ENCODE measurements at regions not wholly inside any gene's neighbourhood (a gene's known extent, or its start where the extent isn't known, plus 50 kb on each side); places are given as distances from the start of the nearest gene placed in this dataset.
"Not testable (repeated sequence)": the region's sequence is repeated elsewhere in the genome, so short reads cannot be mapped to it uniquely, and the experiment has no call there.

DNA sequence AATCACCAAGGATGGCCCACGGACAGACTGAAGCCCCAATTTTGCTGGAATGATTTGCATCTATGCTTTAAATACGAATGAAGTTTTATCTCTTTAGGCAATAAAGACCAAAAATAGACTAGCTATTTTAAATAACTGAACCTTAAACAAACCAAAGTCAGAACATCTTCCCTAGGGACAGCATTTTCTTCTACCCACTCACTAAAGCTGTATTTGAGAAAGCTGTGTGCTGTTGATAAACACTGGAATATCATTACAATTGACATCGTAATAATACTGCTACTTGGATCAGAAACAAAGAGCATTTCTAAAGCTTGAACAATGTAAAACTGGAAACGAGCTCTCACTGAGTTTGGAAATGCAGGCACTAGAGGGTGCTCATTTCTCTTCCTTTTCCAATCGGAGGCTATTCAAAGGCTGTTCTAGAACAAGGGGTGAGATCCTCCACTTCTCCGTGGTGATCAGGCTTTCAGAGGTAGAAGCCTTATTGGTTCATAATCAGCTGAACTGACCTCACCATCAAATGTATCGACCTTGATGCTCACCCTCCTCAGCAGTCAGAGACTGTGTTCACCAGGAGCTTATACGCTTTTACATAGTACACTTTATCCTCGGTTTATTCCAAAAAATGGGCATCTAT, 225.3 kb upstream of the PRSS1 start:
- no peak for DNase-seq

DNA sequence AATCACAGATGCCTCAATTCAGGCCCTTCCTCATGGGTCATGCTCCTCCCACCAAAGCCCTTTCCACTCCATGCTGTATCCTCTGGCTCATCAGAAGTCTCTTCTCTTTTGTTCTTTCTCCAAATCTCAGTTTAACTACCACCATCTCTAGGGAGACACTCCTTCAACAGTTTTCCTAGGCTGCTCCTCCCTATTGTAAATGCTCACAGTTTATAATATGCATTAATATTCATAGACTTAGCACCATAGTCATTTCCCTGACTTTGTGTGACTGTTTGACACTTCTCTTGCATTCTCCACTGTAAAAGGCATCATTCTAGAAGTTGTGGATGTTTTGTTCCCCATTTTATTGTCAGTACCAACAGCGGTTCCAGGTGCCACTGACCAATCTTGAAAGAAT, 226.5 kb upstream of the PRSS1 start:
- no peak for DNase-seq

DNA sequence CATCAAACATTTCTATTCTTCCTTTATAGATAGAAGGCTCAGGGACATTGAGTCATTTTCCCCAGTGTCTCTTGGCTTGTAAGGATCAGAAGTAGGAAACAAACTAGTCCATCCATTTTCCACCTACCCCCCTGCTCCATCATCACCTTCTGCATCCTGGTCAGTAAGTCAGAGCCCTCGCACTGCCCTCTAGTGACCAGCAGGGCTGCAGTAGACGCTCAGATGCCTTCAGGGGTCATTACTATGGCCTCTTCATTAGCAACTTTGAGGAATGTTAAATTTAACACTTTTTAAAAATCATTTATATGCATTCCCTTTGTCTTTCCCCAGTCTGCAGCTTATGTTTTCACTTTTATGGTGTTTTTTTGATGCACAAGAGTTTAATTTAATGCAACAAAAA, 228.4 kb upstream of the PRSS1 start:
- DNase-seq: not testable (repeated sequence)

DNA sequence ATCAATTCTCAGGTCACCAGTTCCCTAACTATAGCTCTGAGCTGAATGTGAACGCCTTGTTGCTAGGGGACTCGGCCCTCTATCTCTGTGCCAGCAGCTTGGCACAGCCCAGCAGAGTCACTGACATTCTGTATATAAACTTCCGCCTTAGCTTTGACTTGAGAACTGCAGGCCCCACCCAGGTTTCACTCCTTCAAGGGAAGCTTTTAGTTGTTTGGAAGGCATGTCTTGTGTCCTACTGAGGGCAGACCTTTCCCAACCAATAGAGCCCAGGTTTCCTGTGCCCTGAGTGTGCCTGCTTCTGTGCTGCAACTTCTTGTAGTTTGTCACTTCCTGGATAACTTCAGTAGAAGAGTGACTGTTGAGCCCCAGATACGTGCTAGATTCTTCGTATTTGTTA, 228.8 kb upstream of the PRSS1 start:
- not testable (repeated sequence) for DNase-seq

DNA sequence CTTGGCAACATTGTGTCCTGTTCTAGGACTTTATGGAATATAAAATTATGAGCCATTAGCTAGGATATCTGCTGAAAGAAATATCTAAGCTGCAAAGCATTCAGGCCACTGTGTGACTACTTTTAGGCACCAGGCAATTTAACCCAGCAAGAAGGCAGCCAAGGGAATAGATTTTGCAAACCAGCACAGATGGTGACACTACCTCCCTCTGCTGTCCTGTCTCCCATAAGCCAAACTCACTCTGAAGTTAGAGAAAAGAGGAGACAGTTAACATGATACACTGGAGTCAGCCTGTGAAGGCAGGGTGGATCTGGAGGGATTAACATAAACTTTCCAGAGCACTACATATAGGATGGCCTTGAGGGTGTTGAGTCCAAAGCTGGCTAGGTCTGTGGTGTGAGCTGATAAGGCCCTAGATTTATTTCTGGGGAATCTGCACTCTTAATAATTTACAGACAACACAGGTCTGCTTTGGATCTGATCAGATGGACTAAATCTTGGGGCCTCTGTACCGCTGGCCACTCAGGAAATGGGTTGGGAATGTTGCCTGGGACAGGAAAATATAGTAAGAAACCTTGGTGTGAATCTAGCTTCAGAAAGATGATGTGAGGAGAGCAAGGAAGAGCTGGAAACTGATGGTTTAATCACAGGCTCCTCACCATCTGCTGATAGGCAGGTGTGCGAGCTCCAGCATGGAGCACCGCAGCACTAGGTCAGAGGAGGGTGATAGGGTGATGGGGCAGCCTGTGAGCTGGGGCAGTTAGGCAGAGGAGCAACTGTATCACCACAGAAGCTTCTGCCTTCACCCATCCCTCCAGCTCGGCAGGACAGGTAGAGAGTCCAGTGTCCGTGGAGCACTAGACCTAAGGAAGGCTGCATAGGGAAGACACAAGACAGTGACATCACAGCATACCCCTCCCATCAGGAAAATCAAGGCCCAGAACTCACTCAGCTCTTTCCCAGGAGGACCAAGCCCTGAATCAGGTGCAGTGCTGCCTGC, 229.9 kb upstream of the PRSS1 start:
- no peak for DNase-seq

DNA sequence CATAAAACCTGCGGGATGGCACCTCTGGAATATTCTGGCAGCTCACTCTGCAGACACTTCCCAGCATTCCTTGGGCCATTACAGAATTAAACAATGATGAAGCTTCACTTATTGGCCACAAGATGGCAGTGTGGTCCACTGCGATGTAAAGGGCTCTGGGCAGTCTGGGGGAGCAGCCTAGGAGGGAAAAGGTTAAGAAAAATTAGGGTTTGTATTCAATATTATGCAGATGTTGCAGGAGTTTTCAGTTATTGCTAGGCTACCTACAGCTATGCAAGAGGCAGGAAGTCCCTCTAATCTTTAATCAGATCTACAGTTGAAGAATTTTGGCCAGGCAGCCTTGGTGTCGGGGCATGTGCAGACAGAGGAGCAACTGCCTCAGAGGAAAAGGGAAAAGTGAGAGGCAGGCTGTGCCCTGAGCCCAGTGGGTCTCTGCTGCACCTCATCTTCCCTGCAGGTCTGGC, 233.2 kb upstream of the PRSS1 start:
- DNase-seq: peak; percentile 19

DNA sequence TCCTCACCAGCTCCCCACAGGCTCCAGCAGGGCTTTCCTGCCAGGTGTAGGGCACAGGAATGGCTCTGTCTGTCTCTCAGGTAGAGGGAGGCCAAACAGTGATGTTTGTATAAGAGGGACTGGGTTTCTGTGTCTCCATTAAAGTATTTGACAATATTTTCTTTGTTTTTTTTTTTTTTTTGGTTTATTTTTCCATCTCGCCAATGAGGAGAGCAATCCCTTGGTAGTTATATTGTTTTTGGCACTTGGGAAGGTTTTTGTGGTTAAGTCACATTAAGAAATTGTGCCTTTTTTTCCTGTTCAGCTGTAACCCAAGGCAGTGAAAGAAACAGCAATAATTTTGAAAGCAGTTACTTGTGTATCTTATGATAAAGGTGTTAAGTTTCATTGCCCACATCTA, 234.6 kb upstream of the PRSS1 start:
- not testable (repeated sequence) for DNase-seq

DNA sequence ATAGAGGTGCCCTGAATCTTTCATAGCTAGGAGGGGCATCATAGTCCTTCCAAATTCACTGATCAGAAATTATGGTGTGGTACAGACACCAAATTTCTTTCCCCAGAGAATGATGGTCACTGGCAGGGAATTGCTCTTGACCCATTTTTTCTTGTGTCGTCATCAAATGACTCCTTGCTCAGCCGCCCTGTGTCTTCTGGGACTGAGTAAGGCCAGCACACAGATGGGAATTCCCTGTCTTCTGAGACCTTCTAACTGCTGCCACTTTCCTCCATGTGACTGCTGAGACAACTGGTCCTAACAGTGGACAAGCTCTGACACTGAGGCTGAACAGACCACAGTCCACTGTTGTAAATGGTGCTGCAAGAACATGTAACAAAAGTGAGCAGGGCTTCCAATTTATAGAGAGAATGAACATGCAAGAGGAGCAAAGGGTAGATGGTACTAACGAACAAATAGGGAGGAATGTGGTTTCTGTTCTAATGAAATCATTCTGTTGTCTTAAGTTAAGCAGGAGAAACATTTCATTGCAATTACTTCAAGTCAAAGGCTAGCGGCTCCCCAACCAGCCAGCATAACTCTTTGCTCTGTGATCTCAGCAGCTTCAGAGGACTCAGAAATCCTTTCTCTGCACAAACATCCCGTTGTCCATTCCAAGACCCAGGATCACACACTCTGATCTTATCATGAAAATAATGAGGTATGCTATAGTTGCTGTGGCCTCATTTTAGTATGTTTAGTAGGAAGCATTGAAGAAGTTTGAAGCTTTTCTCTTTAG, 235.9 kb upstream of the PRSS1 start:
- DNase-seq: no peak

DNA sequence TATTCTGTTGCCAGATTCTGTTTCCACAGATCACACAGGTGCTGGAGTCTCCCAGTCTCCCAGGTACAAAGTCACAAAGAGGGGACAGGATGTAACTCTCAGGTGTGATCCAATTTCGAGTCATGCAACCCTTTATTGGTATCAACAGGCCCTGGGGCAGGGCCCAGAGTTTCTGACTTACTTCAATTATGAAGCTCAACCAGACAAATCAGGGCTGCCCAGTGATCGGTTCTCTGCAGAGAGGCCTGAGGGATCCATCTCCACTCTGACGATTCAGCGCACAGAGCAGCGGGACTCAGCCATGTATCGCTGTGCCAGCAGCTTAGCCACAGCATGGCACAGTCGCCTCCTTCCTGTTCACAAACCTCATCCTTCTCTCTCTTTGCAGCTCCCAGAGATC, 237.5 kb upstream of the PRSS1 start:
- DNase-seq: no peak

DNA sequence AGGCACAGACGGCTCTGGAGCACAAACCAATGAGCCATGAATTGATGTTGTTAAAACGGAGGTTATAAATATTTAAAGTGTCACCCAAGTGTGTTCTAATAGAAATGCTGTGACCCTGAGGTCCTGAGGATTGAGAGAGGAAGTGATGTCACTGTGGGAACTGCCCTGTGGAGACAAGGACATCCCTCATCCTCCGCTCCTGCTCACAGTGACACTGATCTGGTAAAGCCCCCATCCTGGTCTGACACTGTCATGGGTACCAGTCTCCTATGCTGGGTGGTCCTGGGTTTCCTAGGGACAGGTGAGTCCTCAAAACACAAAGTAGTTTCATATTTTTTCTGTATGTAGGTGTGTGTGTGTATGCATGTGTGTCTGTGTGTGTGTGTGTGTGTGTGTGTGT, 237.9 kb upstream of the PRSS1 start:
- DNase-seq: no peak

DNA sequence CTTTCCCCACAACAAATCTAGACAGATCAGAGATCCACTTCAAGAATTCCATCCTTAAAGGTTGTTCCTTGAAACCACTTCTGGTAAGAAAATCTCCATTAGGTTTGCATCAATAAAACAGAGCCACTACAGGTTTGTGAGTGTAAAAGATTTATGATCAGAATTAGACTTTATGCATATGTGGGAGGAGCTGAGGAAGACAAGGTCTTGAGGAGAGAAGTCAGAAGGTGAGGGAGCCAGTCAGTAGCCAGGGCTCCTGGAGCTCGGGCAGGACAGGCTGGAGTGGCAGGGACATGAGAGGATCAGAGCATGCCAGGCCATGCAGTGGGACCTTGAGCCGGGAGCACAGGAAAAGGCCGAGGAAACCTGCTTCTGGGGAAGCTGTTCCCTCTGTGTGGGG, 240.0 kb upstream of the PRSS1 start:
- not testable (repeated sequence) for DNase-seq

DNA sequence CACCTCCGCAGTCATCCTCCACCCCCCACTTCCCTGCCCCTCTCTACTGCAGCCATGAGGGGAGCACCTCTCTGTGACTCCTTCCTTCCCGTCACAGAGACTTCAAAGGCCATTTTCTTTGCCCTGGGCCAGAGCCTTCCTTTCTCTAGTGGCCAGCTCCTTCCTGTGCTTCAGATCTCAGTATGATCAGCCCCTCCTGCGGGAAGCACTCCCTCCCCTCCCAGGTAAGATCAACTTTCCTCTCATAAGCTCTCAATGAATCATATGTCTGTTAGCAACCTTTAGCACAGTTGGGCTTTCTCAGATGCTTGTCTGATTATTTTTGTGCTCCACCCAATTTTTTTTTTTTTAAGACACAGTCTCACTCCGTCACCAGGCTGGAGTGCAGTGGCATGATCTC, 241.0 kb upstream of the PRSS1 start:
- no peak for DNase-seq

DNA sequence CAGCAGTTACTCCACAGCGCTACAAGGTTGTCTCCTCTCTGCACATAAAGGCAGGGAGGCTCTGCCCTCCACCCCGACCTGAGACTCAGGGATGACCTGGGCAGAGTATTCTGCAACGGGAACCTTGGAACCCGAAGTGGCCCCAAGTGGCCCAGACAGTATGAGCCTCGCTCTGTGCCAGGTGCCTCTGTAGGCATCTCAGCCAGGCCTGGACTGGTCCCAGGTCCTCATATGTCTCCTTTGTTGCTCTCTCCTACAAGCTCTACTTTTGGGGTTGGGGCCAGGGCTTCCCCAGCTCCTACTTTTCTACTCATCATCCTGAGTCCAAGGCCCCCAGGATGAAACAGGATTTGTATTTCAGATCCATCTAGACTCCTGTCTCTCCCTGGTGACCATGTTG, 241.5 kb upstream of the PRSS1 start:
- no peak for DNase-seq

DNA sequence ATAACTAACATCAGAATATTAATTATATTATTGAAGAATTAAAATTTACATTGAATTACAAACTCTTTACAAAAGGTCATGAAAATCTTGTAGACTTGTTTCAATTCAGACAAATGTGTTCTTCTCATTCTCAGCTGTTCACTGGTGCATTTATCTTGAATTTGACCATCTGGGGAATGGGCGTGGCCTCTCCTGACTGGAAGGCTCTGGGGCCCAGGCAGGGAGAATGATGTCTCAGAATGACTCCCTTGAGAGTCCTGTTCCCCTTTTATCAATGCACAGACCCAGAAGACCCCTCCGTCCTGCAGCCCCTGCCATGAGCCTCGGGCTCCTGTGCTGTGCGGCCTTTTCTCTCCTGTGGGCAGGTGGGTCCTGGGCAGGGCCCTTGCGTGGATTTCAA, 242.2 kb upstream of the PRSS1 start:
- not testable (repeated sequence) for DNase-seq

DNA sequence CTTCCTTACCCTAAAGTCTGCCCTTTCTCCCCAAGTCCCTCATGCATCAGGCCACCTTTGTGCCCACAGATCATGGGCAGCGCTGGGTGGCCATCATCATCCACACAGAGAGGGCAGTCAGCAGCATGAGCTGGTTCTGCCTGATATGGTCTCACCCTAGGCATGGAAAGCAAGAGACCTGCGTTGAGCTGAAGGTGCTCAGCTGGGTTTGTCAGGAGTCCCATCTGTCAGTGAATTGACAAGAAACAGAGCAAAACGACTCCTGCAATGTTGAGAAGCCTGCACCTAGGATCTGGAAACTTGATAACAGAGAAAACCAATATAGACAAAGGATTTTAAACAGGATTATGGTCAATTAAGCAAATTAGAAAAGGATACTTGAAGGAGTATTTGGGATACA, 242.7 kb upstream of the PRSS1 start:
- no peak for DNase-seq

DNA sequence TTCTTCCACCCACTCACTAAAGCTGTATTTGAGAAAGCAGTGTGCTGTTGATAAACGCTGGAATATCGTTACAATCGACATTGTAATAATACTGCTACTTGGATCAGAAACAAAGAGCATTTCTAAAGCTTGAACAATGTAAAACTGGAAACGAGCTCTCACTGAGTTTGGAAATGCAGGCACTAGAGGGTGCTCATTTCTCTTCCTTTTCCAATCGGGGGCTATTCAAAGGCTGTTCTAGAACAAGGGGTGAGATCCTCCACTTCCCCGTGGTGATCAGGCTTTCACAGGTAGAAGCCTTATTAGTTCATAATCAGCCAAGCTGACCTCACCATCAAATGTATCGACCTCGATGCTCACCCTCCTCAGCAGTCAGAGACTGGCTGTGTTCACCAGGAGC, 245.3 kb upstream of the PRSS1 start:
- not testable (repeated sequence) for DNase-seq

DNA sequence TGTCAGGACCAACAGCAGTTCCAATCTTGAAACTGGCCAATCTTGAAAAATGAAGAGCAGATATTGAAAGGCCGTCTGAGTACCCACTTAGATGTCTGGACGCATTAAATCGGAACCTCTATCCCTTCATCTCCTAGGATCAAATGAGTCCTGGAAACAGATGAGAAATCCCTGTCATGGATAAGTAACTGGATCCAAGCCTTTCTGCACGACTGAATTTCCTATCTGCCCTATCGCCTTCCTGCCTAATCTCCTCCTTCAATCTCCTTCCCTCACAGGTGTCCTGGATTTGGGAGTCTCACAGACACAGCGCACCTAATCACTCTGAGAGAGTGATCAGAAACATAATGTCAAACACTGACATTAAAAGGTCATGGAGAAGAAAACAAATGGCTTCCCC, 245.2 kb upstream of the PRSS58 start:
- no peak for DNase-seq

DNA sequence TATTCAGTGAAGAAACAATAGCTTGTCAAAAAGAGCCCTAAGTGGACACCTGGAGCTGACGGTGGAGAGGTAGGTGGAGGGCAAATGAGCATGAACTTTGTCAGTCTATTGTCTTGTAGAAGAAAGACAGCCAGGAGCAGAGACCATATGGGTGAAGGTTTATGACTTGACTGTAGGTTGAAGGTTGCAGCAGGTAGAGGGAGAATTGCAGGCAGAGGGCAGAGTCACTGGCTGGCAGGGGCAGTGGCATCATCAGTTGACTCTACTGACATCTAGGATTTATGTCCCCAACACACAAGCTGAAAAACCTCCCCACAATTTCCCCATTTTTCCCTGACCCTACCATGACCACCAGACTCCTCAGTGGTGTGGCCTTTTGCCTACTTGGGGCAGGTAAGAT, 243.6 kb upstream of the PRSS58 start:
- no peak for DNase-seq

DNA sequence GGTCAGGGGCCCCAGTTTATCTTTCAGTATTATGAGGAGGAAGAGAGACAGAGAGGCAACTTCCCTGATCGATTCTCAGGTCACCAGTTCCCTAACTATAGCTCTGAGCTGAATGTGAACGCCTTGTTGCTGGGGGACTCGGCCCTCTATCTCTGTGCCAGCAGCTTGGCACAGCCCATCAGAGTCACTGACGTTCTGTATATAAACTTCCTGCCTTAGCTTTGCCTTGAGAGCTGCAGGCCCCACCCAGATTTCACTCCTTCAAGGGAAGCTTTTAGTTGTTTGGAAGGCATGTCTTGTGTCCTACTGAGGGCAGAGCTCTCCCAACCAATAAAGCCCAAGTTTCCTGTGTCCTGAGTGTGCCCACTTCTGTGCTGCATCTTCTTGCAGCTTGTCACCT, 242.5 kb upstream of the PRSS58 start:
- DNase-seq: no peak

DNA sequence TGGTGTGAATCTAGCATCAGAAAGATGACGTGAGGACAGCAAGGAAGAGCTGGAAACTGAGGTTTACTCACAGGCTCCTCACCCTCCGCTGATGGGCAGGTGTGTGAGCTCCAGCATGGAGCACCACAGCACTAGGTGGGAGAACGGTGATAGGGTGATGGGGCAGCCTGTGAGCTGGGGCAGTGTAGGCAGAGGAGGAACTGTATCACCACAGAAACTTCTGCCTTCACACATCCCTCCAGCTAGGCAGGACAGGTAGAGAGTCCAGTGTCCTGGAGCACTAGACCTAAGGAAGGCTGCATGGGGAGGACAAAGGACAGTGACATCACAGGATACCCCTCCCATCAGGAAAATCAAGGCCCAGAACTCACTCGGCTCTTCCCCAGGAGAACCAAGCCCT, 241.8 kb upstream of the PRSS58 start:
- DNase-seq: no peak

DNA sequence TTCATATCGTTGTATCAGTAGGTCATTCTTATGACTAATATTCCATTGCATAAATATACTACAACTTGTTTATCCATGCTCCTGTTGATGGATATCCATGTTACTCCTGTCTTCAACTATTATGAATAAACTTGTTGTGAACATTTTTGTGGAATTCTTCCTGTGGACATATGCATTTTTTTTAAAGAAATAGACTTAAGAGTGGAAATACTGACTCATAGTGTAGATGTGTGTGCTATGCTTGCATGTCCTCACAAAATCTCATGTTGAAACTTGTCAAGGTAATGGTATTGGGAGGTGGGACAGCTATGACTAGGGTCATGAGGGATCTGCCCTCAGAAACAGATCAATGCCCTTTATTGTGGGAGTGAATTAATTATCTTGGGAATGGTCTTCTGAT, 240.5 kb upstream of the PRSS58 start:
- DNase-seq: no peak

DNA sequence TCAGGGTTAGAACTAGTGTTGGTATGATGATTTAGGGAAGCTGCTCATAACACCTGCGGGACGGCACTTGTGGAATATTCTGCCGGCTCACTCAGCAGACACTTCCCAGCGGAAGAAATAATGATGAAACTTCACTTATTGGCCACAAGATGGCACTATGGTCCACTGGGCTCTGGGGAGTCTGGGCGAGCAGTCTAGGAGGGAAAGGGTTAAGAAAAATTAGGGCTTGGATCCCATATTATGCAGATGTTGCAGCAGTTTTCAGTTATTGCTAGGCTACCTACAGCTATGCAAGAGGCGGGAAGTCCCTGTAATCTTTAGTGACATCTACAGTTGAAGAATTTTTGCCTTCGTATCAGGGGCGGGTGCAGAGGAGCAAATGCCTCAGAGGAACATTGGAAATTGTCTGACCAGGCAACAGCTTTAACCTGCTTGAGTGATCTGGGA, 238.7 kb upstream of the PRSS58 start:
- DNase-seq: no peak

DNA sequence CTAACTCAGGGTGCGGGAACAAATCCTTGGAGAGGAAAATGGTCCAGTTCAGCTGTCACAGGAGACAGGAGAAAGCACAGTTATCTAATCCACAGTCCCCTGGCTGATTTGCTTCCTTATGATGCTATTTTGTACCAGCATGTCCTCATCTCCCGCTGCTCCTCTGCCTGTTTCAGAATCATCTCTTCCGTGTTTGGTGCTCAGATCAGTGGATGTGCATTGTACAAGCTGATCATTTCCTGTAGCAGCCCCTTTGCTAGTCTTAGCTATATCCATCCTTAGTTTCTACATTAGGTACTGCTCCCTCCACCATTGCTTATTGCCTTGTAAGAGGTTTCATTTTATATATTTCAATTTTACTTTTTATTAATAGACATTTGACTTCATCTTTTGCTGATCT, 238.0 kb upstream of the PRSS58 start:
- DNase-seq: not testable (repeated sequence)
